Epithelial cell of esophagus (primary cell): ENCODE measurements at regions not wholly inside any gene's neighbourhood (a gene's known extent, or its start where the extent isn't known, plus 50 kb on each side); places are given as distances from the start of the nearest gene placed in this dataset.
"Not testable (repeated sequence)": the region's sequence is repeated elsewhere in the genome, so short reads cannot be mapped to it uniquely, and the experiment has no call there.

Experiments
- DNase-seq: peaks from one replicate; pipeline ENCODE4 v3.0.0; 2010; ENCODE audit warnings: low read depth
- H3K4me3 ChIP-seq: 2 replicates; pipeline ENCODE4 v1.5.1; 2011; ENCODE audit warnings: mild to moderate bottlenecking, low read length, control low read depth
- CTCF ChIP-seq: IDR thresholded peaks from 2 replicates; pipeline ENCODE4 v1.5.1; 2011; ENCODE audit warnings: low read depth, mild to moderate bottlenecking, low read length, control low read depth, inconsistent platforms; ENCODE audit not compliant: insufficient read depth; ENCODE audit errors: missing control alignments

- DNase-seq, result no peak
These were observed 50.7 kb upstream of the TNFSF4 start for GRCh38 chr1:173257805-173258204.

GRCh38 chr1:173258479-173259264 lies 51.5 kb upstream of the TNFSF4 start:
- DNase-seq, result no peak
- no peak for TF ChIP-seq CTCF
- H3K4me3 ChIP-seq, result no peak overlapping the region

More at GRCh38 chr1:173257805-173258204, 50.7 kb upstream of the TNFSF4 start:
- H3K4me3 ChIP-seq, result no peak overlapping the region
- TF ChIP-seq CTCF, result no peak

GRCh38 chr1:173260329-173260728 lies 53.2 kb upstream of the TNFSF4 start:
- not testable (repeated sequence) for H3K4me3 ChIP-seq, DNase-seq

- no peak overlapping the region for H3K4me3 ChIP-seq
These were observed 59.7 kb upstream of the TNFSF4 start for GRCh38 chr1:173266841-173267240.

GRCh38 chr1:173267453-173267945 lies 60.4 kb upstream of the TNFSF4 start:
- H3K4me3 ChIP-seq, result no peak overlapping the region
- TF ChIP-seq CTCF, result no peak
- peak; percentile 37 for DNase-seq

More at GRCh38 chr1:173266841-173267240, 59.7 kb upstream of the TNFSF4 start:
- DNase-seq, result no peak
- TF ChIP-seq CTCF, result no peak

GRCh38 chr1:173268261-173268660 lies 61.1 kb upstream of the TNFSF4 start:
- no peak overlapping the region for H3K4me3 ChIP-seq
- DNase-seq, result no peak
- TF ChIP-seq CTCF, result no peak

- TF ChIP-seq CTCF, result no peak
- no peak overlapping the region for H3K4me3 ChIP-seq
- no peak for DNase-seq
These were observed 61.7 kb upstream of the TNFSF4 start for GRCh38 chr1:173268786-173269277.
